H1 (cell line): ENCODE measurements at regions not wholly inside any gene's neighbourhood (a gene's known extent, or its start where the extent isn't known, plus 50 kb on each side); places are given as distances from the start of the nearest gene placed in this dataset.

Experiments used
- CTCF ChIA-PET: fragments of 300-600 bp; sonication (Branson Sonifier 250); formaldehyde crosslinking; loops from one replicate; lab custom pipeline; 2021; ENCODE audit not compliant: partially characterized antibody; lab: Charles Lee
- POLR2A ChIA-PET: fragments of 300-600 bp; sonication (Branson Sonifier 250); formaldehyde crosslinking; loops from one replicate; lab custom pipeline; 2021; ENCODE audit warnings: inconsistent platforms; ENCODE audit not compliant: partially characterized antibody; lab: Charles Lee
- DNase-seq, 2 experiments: peaks; one replicate each; pipeline versions ENCODE4 v3.0.0 to v3.0.0-alpha.2; 2010 to 2022; ENCODE audit warnings: low spot score in 2 of 2, low read depth in 1 of 2, mixed read lengths in 1 of 2
- FAIRE-seq: peaks from 2 replicates; lab custom pipeline; 2011; peaks lifted over from hg19 to GRCh38; lab: Jason Lieb, UNC
- H2AFZ ChIP-seq: 2 replicates; pipeline ENCODE4 v1.8.1; 2012; ENCODE audit warnings: low read length, inconsistent platforms
- H2AK5ac ChIP-seq: 2 replicates; pipeline ENCODE4 v1.6.1; 2013; ENCODE audit warnings: low read depth, low read length
- H2BK120ac ChIP-seq: replicated peaks from 2 replicates; pipeline ENCODE3; 2013; ENCODE audit warnings: low read depth, low read length, inconsistent platforms
- H2BK12ac ChIP-seq: 2 replicates; pipeline ENCODE4 v1.6.1; 2013; ENCODE audit warnings: low read depth, low read length
- H2BK15ac ChIP-seq: 2 replicates; pipeline ENCODE4 v1.6.1; 2013; ENCODE audit warnings: low read length
- H2BK20ac ChIP-seq: 2 replicates; pipeline ENCODE4 v1.6.1; 2013; ENCODE audit warnings: low read length
- H2BK5ac ChIP-seq: 2 replicates; pipeline ENCODE4 v1.6.1; 2013; ENCODE audit warnings: low read depth, low read length
- H3K14ac ChIP-seq: 2 replicates; pipeline ENCODE4 v1.6.1; 2013; ENCODE audit warnings: inconsistent platforms; ENCODE audit not compliant: insufficient read length
- H3K18ac ChIP-seq: 2 replicates; pipeline ENCODE4 v1.6.1; 2013; ENCODE audit warnings: low read length; ENCODE audit errors: extremely low read depth
- H3K23ac ChIP-seq: 2 replicates; pipeline ENCODE4 v1.6.1; 2013; ENCODE audit warnings: inconsistent platforms; ENCODE audit not compliant: insufficient read length
- H3K23me2 ChIP-seq: 2 replicates; pipeline ENCODE4 v1.6.1; 2013; ENCODE audit warnings: low read depth, low read length
- H3K27ac ChIP-seq: 2 replicates; pipeline ENCODE4 v1.6.1; 2011; ENCODE audit warnings: low read depth, low read length, inconsistent platforms
- H3K27me3 ChIP-seq, 4 experiments: replicated peaks in 1 of 4; 1 replicate in 1 of 4; 2 replicates in 3 of 4; pipeline versions ENCODE4 v1.6.1 to v1.8.1; 2011 to 2013; ENCODE audit warnings: low read length in 3 of 4, mild to moderate bottlenecking in 3 of 4, inconsistent platforms in 2 of 4, mixed read lengths in 2 of 4, moderate library complexity in 1 of 4; ENCODE audit not compliant: control insufficient read depth in 3 of 4, insufficient read depth in 3 of 4; ENCODE audit errors: extremely low read depth in 1 of 4
- H3K36me3 ChIP-seq, 4 experiments: 2 replicates each; pipeline versions ENCODE4 v1.6.1 to v1.8.1; 2011 to 2013; ENCODE audit warnings: mild to moderate bottlenecking in 4 of 4, low read length in 3 of 4, moderate library complexity in 2 of 4, control low read depth in 1 of 4, inconsistent platforms in 1 of 4; ENCODE audit not compliant: insufficient read depth in 4 of 4, control insufficient read depth in 2 of 4
- H3K4ac ChIP-seq: replicated peaks from 2 replicates; pipeline ENCODE3; 2013; ENCODE audit warnings: low read length, low read depth, mixed read lengths, inconsistent platforms; ENCODE audit not compliant: insufficient read length
- H3K4me1 ChIP-seq, 4 experiments: replicated peaks in 1 of 4; 1 replicate in 1 of 4; 2 replicates in 3 of 4; pipeline versions ENCODE4 v1.6.1 to v1.8.1; 2011 to 2013; ENCODE audit warnings: low read length in 3 of 4, inconsistent platforms in 2 of 4, mixed read lengths in 1 of 4; ENCODE audit not compliant: insufficient read depth in 4 of 4, control insufficient read depth in 3 of 4
- H3K4me2 ChIP-seq, 2 experiments: 2 replicates each; pipeline versions ENCODE4 v1.6.1 to v1.8.1; 2011 to 2013; ENCODE audit warnings: low read depth in 2 of 2, low read length in 2 of 2, control low read depth in 1 of 2, inconsistent platforms in 1 of 2, mild to moderate bottlenecking in 1 of 2; ENCODE audit not compliant: insufficient read depth in 1 of 2
- H3K4me3 ChIP-seq, 4 experiments: fragments of 200-600, 300-600 bp in 1 of 4; sonication (generic), shearing (Covaris generic), sonication (Bioruptor Twin) in 1 of 4; 2 replicates each; pipeline versions ENCODE4 v1.5.1 to v1.8.1; 2011 to 2016; ENCODE audit warnings: low read length in 4 of 4, low read depth in 3 of 4, control low read depth in 2 of 4, inconsistent platforms in 2 of 4, mild to moderate bottlenecking in 2 of 4, mixed read lengths in 1 of 4, moderate library complexity in 1 of 4; ENCODE audit not compliant: insufficient read depth in 2 of 4; ENCODE audit errors: extremely low read depth in 1 of 4
- H3K56ac ChIP-seq: replicated peaks from 2 replicates; pipeline ENCODE3; 2013; ENCODE audit warnings: low read depth, mild to moderate bottlenecking, mixed read lengths, low read length, inconsistent platforms; ENCODE audit not compliant: insufficient read length
- H3K79me1 ChIP-seq: 2 replicates; pipeline ENCODE4 v1.6.1; 2013; ENCODE audit warnings: low read depth, low read length, control low read depth
- H3K79me2 ChIP-seq, 2 experiments: 2 replicates each; pipeline versions ENCODE4 v1.6.1 to v1.8.1; 2012 to 2013; ENCODE audit warnings: low read length in 2 of 2, mild to moderate bottlenecking in 2 of 2, inconsistent platforms in 1 of 2; ENCODE audit not compliant: insufficient read depth in 2 of 2, control insufficient read depth in 1 of 2
- H3K9ac ChIP-seq, 4 experiments: replicated peaks in 1 of 4; 1 replicate in 1 of 4; 2 replicates in 3 of 4; pipeline versions ENCODE4 v1.6.1 to v1.8.1; 2011 to 2013; ENCODE audit warnings: low read depth in 3 of 4, low read length in 3 of 4, control low read depth in 2 of 4, mild to moderate bottlenecking in 2 of 4, moderate library complexity in 2 of 4, inconsistent platforms in 1 of 4; ENCODE audit errors: extremely low read depth in 1 of 4
- H3K9me3 ChIP-seq, 2 experiments: 2 replicates each; pipeline versions ENCODE4 v1.6.1 to v1.8.1; 2012 to 2013; ENCODE audit warnings: mild to moderate bottlenecking in 2 of 2, moderate library complexity in 2 of 2, control low read depth in 1 of 2, inconsistent platforms in 1 of 2, low read depth in 1 of 2, low read length in 1 of 2, mixed read lengths in 1 of 2; ENCODE audit not compliant: insufficient read depth in 2 of 2
- H4K20me1 ChIP-seq, 2 experiments: replicated peaks in 1 of 2; 2 replicates each; pipeline versions ENCODE3 to v1.8.1; 2011 to 2013; ENCODE audit warnings: inconsistent platforms in 2 of 2, low read length in 2 of 2, mild to moderate bottlenecking in 1 of 2; ENCODE audit not compliant: insufficient read depth in 2 of 2, control insufficient read depth in 1 of 2
- H4K5ac ChIP-seq: 2 replicates; pipeline ENCODE4 v1.6.1; 2013; ENCODE audit warnings: low read length, low read depth, mixed read lengths, inconsistent platforms; ENCODE audit not compliant: insufficient read length
- H4K8ac ChIP-seq: 2 replicates; pipeline ENCODE4 v1.8.0; 2013; ENCODE audit warnings: mild to moderate bottlenecking, moderate library complexity, low read length, inconsistent platforms; ENCODE audit not compliant: insufficient read depth; ENCODE audit errors: extremely low read depth
- H4K91ac ChIP-seq: replicated peaks from 2 replicates; pipeline ENCODE3; 2013; ENCODE audit warnings: low read length, mixed read lengths, inconsistent platforms; ENCODE audit not compliant: insufficient read length
- EGR1 ChIP-seq: IDR thresholded peaks from 2 replicates; pipeline ENCODE4 v1.6.1; 2011; ENCODE audit warnings: low read depth, low read length, borderline replicate concordance
- GABPA ChIP-seq: IDR thresholded peaks from 2 replicates; pipeline ENCODE4 v1.6.1; 2011; ENCODE audit warnings: mild to moderate bottlenecking, low read length, moderate library complexity, borderline replicate concordance; ENCODE audit not compliant: insufficient read depth
- SRF ChIP-seq: IDR thresholded peaks from 2 replicates; pipeline ENCODE4 v1.6.1; 2011; ENCODE audit warnings: mild to moderate bottlenecking, low read depth, low read length, moderate library complexity
- SUZ12 ChIP-seq: fragments of 200-600 bp; sonication (generic); IDR thresholded peaks from 2 replicates; pipeline ENCODE4 v1.6.1; 2012; ENCODE audit warnings: mild to moderate bottlenecking, inconsistent platforms, low read length, moderate library complexity, mixed read lengths
- YY1 ChIP-seq: IDR thresholded peaks from 2 replicates; pipeline ENCODE4 v1.6.1; 2011; ENCODE audit warnings: low read depth, mild to moderate bottlenecking, low read length
- WGBS, 2 experiments: shearing (Covaris generic) in 1 of 2; methylation state at CpG; one replicate each; pipeline versions ENCODE4 v1.1.6 to v1.1.7; 2013 to 2015; ENCODE audit warnings: low lambda C conversion rate in 2 of 2, mixed read lengths in 2 of 2, inconsistent platforms in 1 of 2, low coverage in 1 of 2, missing lambda C conversion rate in 1 of 2; ENCODE audit not compliant: insufficient replicate concordance in 2 of 2, insufficient coverage in 1 of 2, insufficient read length in 1 of 2; ENCODE audit errors: extremely low coverage in 1 of 2, missing lambda C conversion rate in 1 of 2; 5-methylcytosine and 5-hydroxymethylcytosine counted together

- H2BK120ac ChIP-seq: no peak overlapping the region
- H3K4ac ChIP-seq: no peak overlapping the region
- H4K8ac ChIP-seq: no peak overlapping the region
- H3K27me3 ChIP-seq: no peaks in the 10 kb centered on the region
- no peak overlapping the region for H2BK15ac ChIP-seq
- no peak overlapping the region for H4K91ac ChIP-seq
- H3K79me1 ChIP-seq: no peaks in the 10 kb centered on the region
- peak in 1 of 2 experiments; percentile 3 for DNase-seq
- TF ChIP-seq SUZ12 (no peak), GABPA (no peak), SRF (peak; percentile 41; the same call in 1 of the 2 replicates), EGR1 (no peak), YY1 (no peak)
- TF ChIP-seq, all 59 proteins: peak for 1
- peaks cover 4% of the 10 kb centered on the region in 2 experiments; a peak in 2 of 4 replicates for H3K9me3 ChIP-seq
- H2BK20ac ChIP-seq: no peak overlapping the region
- WGBS, 2 experiments: 92% methylated on average over 6 of the region's 6 CpGs; no CpG with 5 or more reads in 1 of the 2 experiments
- no peak overlapping the region for H3K27ac ChIP-seq
- H3K56ac ChIP-seq: no peak overlapping the region
- H2AK5ac ChIP-seq: no peak overlapping the region
- no peaks in the 10 kb centered on the region for H3K23me2 ChIP-seq
- H3K79me2 ChIP-seq: no peaks in the 10 kb centered on the region
- H4K20me1 ChIP-seq: no peaks in the 10 kb centered on the region
- peak overlapping the region; percentile 91 for H2AFZ ChIP-seq
- no peak overlapping the region for H3K4me2 ChIP-seq
- CTCF ChIA-PET: no interaction called here
- no peak overlapping the region for H3K14ac ChIP-seq
- H4K5ac ChIP-seq: no peak overlapping the region
- no peak overlapping the region for H3K23ac ChIP-seq
- no peak for FAIRE-seq
- H3K4me1 ChIP-seq: no peaks in the 10 kb centered on the region
- POLR2A ChIA-PET: no interaction called here
- H3K36me3 ChIP-seq: no peaks in the 10 kb centered on the region
- H3K4me3 ChIP-seq: no peak overlapping the region
- H2BK5ac ChIP-seq: no peak overlapping the region
- no peak overlapping the region for H3K18ac ChIP-seq
- H2BK12ac ChIP-seq: no peak overlapping the region
- no peak overlapping the region for H3K9ac ChIP-seq
These were observed 373.4 kb downstream of the PDGFC start for GRCh38 chr4:156598138-156598681.
